ENCODE measurements at regions not wholly inside any gene's neighbourhood (a gene's known extent, or its start where the extent isn't known, plus 50 kb on each side); places are given as distances from the start of the nearest gene placed in this dataset.

DNA sequence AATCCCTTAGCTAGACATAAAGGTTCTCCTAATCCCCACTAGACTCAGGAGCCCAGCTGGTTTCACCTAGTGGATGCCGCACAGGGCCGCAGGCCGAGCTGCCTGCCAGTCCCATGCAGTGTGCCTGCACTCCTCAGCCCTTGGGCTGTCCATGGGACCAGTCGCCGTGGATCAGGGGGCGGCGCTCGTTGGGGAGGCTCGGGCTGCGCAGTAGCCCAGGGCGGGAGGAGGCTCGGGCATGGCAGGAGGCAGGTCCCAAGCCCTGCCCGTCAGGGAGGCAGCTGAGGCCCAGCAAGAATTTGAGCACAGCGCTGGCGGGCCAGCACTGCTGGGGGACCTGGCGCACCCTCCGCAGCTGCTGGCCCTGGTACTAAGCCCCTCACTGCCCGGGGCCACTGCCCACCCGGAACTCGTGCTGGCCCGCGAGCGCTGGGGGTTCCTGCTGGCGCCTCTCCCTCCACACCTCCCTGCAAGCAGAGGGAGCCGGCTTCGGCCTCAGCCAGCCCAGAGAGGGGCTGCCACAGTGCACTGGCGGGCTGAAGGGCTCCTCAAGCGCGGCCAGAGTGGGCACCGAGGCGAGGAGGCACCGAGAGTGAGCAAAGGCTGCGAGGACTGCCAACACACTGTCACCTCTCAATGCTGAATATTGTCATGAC, 307.8 kb downstream of the C6orf118 start:
- TF ChIP-seq CTCF (IDR thresholded peaks at IDR 0.05; ENCODE audit: insufficient read depth, low read length, poor library complexity, severe bottlenecking), result no peak
- no peak for DNase-seq (ENCODE audit: low read depth)
- H3K36me3 ChIP-seq (ENCODE audit: control insufficient read depth, insufficient read depth, low read length), result no peaks in the 10 kb centered on the region
- H3K27me3 ChIP-seq (ENCODE audit: control insufficient read depth, insufficient read depth, low read length), result no peaks in the 10 kb centered on the region
- H3K4me3 ChIP-seq (ENCODE audit: low read depth, low read length), result no peak overlapping the region

DNA sequence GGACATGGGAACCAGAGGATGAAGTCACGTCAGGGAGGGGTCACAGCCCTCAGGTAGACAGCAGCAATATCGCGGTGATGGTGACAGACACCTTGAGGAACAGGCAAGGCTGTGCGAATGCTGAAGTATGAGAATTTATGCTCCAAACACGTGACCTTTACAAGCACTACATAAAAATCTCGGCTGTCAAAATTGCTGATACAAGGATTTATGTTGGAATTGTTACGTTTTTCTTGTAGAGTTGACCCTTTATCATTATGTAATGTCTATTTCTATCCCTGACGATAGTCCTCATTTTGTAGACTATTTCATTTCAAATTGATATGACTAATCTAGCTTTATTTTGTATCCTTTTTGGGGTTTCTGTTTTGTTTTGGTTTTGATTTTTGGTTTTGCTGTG, 311.1 kb downstream of the C6orf118 start:
- H3K36me3 ChIP-seq (ENCODE audit: control insufficient read depth, insufficient read depth, low read length), result no peaks in the 10 kb centered on the region
- no peak overlapping the region for H3K4me3 ChIP-seq (ENCODE audit: low read depth, low read length)
- TF ChIP-seq CTCF (IDR thresholded peaks at IDR 0.05; ENCODE audit: insufficient read depth, low read length, poor library complexity, severe bottlenecking), result no peak
- no peaks in the 10 kb centered on the region for H3K27me3 ChIP-seq (ENCODE audit: control insufficient read depth, insufficient read depth, low read length)
- DNase-seq (ENCODE audit: low read depth), result no peak

DNA sequence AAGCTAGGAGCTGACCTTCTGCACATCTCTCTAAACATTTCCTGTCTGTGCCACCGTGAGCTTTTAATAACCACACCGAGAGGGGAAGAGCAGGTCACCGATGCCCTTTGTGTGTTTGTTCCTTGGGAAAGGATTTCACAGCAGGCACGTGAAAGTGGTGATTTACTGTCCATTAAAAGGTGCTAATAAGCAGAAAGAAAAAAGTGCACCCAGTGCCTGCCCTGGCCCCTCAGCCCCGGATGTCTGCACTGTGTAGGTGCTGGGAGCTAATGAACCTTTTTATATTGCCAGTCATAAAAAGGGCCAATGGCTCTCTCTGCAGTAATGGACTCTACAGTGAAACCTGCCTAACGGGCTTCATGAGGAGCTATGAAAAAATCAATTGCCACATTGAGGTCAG, 312.6 kb downstream of the C6orf118 start:
- TF ChIP-seq CTCF (IDR thresholded peaks at IDR 0.05; ENCODE audit: insufficient read depth, low read length, poor library complexity, severe bottlenecking), result no peak
- H3K27me3 ChIP-seq (ENCODE audit: control insufficient read depth, insufficient read depth, low read length), result no peaks in the 10 kb centered on the region
- no peak overlapping the region for H3K4me3 ChIP-seq (ENCODE audit: low read depth, low read length)
- H3K36me3 ChIP-seq (ENCODE audit: control insufficient read depth, insufficient read depth, low read length), result no peaks in the 10 kb centered on the region
- no peak for DNase-seq (ENCODE audit: low read depth)

DNA sequence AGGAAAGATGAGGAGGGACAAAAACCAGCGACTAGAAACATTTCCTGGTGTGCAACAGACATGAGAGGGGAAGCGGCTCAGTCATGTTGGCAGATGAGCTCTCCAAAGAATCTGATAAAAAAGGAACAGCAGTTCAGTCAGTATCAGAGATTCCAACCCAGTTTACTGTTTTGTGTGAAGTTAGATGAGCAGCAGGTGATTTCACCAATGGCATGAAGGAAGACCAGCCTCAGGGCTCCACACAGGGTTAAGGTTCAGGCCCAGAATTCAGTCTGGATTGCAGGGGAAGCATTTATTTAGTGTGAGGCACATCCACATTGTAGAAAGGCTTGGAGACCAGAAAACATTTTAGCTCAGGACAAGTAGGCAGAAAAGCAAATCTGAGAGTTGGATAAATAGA, 317.8 kb downstream of the C6orf118 start:
- H3K36me3 ChIP-seq (ENCODE audit: control insufficient read depth, insufficient read depth, low read length), result no peaks in the 10 kb centered on the region
- H3K27me3 ChIP-seq (ENCODE audit: control insufficient read depth, insufficient read depth, low read length), result no peaks in the 10 kb centered on the region
- H3K4me3 ChIP-seq (ENCODE audit: low read depth, low read length), result no peak overlapping the region
- DNase-seq (ENCODE audit: low read depth), result no peak
- no peak for TF ChIP-seq CTCF (IDR thresholded peaks at IDR 0.05; ENCODE audit: insufficient read depth, low read length, poor library complexity, severe bottlenecking)

DNA sequence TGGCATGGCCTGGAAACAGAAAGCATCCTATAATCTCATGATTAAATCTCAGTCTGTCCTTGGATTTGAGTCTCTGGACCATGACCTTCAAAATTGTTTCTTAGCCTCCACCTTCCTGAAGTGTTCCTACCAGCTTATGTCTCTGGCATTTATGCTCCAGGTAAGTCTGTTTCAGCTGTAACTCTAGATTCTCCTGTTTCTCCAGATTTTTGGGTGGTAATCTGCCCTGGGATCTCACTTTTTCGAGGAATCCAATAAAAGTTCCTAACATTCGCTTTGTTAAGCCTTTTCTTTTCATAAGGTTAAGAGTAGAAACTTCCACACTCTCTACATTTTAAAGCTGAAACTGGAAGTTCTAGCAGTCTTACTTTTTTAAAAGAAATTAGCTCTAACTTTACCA, 318.5 kb downstream of the C6orf118 start:
- Histone ChIP-seq H3K36me3 (ENCODE audit: control insufficient read depth, insufficient read depth, low read length) (no peaks in the 10 kb centered on the region), H3K4me3 (ENCODE audit: low read depth, low read length) (no peak overlapping the region), H3K27me3 (ENCODE audit: control insufficient read depth, insufficient read depth, low read length) (no peaks in the 10 kb centered on the region)
- TF ChIP-seq CTCF (IDR thresholded peaks at IDR 0.05; ENCODE audit: insufficient read depth, low read length, poor library complexity, severe bottlenecking), result no peak
- no peak for DNase-seq (ENCODE audit: low read depth)

GRCh38 chr6:164982389-164982788, 327.0 kb downstream of the C6orf118 start:
- no peaks in the 10 kb centered on the region for H3K27me3 ChIP-seq (ENCODE audit: control insufficient read depth, insufficient read depth, low read length)
- no peak for TF ChIP-seq CTCF (IDR thresholded peaks at IDR 0.05; ENCODE audit: insufficient read depth, low read length, poor library complexity, severe bottlenecking)
- no peak overlapping the region for H3K4me3 ChIP-seq (ENCODE audit: low read depth, low read length)
- DNase-seq (ENCODE audit: low read depth), result no peak
- H3K36me3 ChIP-seq (ENCODE audit: control insufficient read depth, insufficient read depth, low read length), result no peaks in the 10 kb centered on the region
